ENCODE measurements at regions not wholly inside any gene's neighbourhood (a gene's known extent, or its start where the extent isn't known, plus 50 kb on each side); places are given as distances from the start of the nearest gene placed in this dataset.

DNA sequence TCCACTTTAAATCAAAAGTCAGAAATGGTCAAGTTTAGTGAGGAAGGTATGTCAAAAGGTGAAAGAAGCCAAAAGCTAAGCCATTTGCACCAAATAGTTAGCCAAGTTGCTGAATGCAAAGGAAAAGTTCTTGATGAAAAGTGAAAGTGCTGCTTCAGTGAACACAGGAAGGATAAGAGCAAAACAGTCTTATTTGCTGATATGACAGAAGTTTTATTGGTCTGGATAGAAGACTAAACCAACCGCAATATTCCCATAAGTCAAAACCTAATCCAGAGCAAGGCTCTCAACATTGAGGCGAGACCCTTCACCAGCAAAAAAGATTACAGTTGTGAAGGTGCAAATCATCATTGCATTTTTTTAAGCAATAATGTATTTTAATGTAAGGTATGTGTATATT is 496.5 kb upstream of the LRATD1 start:
- TF ChIP-seq, protein P1, sequence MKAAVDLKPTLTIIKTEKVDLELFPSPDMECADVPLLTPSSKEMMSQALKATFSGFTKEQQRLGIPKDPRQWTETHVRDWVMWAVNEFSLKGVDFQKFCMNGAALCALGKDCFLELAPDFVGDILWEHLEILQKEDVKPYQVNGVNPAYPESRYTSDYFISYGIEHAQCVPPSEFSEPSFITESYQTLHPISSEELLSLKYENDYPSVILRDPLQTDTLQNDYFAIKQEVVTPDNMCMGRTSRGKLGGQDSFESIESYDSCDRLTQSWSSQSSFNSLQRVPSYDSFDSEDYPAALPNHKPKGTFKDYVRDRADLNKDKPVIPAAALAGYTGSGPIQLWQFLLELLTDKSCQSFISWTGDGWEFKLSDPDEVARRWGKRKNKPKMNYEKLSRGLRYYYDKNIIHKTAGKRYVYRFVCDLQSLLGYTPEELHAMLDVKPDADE (IDR thresholded peaks at IDR 0.05): no peak
- TF ChIP-seq EZH2 (IDR thresholded peaks at IDR 0.05; ENCODE audit: low read depth, unreplicated experiment) (no peak), NANOG (IDR thresholded peaks at IDR 0.05; ENCODE audit: borderline replicate concordance) (no peak), POLR2AphosphoS5 (IDR thresholded peaks at IDR 0.05; ENCODE audit: low read depth) (no peak), ZNF331 (CRISPR knock-in tag; IDR thresholded peaks at IDR 0.05; ENCODE audit: low read depth) (no peak), CREB1 (CRISPR knock-in tag; IDR thresholded peaks at IDR 0.05; ENCODE audit: low read depth) (no peak), EZH2phosphoT487 (IDR thresholded peaks at IDR 0.05; ENCODE audit: unreplicated experiment) (no peak), JUNB (IDR thresholded peaks at IDR 0.05; ENCODE audit: unreplicated experiment) (no peak), ZNF114 (CRISPR knock-in tag; IDR thresholded peaks at IDR 0.05) (no peak), STAT1 (IDR thresholded peaks at IDR 0.05; ENCODE audit: unreplicated experiment) (no peak)
- TF ChIP-seq, protein P2, sequence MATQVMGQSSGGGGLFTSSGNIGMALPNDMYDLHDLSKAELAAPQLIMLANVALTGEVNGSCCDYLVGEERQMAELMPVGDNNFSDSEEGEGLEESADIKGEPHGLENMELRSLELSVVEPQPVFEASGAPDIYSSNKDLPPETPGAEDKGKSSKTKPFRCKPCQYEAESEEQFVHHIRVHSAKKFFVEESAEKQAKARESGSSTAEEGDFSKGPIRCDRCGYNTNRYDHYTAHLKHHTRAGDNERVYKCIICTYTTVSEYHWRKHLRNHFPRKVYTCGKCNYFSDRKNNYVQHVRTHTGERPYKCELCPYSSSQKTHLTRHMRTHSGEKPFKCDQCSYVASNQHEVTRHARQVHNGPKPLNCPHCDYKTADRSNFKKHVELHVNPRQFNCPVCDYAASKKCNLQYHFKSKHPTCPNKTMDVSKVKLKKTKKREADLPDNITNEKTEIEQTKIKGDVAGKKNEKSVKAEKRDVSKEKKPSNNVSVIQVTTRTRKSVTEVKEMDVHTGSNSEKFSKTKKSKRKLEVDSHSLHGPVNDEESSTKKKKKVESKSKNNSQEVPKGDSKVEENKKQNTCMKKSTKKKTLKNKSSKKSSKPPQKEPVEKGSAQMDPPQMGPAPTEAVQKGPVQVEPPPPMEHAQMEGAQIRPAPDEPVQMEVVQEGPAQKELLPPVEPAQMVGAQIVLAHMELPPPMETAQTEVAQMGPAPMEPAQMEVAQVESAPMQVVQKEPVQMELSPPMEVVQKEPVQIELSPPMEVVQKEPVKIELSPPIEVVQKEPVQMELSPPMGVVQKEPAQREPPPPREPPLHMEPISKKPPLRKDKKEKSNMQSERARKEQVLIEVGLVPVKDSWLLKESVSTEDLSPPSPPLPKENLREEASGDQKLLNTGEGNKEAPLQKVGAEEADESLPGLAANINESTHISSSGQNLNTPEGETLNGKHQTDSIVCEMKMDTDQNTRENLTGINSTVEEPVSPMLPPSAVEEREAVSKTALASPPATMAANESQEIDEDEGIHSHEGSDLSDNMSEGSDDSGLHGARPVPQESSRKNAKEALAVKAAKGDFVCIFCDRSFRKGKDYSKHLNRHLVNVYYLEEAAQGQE (IDR thresholded peaks at IDR 0.05; ENCODE audit: unreplicated experiment): no peak
- TF ChIP-seq, protein P3, sequence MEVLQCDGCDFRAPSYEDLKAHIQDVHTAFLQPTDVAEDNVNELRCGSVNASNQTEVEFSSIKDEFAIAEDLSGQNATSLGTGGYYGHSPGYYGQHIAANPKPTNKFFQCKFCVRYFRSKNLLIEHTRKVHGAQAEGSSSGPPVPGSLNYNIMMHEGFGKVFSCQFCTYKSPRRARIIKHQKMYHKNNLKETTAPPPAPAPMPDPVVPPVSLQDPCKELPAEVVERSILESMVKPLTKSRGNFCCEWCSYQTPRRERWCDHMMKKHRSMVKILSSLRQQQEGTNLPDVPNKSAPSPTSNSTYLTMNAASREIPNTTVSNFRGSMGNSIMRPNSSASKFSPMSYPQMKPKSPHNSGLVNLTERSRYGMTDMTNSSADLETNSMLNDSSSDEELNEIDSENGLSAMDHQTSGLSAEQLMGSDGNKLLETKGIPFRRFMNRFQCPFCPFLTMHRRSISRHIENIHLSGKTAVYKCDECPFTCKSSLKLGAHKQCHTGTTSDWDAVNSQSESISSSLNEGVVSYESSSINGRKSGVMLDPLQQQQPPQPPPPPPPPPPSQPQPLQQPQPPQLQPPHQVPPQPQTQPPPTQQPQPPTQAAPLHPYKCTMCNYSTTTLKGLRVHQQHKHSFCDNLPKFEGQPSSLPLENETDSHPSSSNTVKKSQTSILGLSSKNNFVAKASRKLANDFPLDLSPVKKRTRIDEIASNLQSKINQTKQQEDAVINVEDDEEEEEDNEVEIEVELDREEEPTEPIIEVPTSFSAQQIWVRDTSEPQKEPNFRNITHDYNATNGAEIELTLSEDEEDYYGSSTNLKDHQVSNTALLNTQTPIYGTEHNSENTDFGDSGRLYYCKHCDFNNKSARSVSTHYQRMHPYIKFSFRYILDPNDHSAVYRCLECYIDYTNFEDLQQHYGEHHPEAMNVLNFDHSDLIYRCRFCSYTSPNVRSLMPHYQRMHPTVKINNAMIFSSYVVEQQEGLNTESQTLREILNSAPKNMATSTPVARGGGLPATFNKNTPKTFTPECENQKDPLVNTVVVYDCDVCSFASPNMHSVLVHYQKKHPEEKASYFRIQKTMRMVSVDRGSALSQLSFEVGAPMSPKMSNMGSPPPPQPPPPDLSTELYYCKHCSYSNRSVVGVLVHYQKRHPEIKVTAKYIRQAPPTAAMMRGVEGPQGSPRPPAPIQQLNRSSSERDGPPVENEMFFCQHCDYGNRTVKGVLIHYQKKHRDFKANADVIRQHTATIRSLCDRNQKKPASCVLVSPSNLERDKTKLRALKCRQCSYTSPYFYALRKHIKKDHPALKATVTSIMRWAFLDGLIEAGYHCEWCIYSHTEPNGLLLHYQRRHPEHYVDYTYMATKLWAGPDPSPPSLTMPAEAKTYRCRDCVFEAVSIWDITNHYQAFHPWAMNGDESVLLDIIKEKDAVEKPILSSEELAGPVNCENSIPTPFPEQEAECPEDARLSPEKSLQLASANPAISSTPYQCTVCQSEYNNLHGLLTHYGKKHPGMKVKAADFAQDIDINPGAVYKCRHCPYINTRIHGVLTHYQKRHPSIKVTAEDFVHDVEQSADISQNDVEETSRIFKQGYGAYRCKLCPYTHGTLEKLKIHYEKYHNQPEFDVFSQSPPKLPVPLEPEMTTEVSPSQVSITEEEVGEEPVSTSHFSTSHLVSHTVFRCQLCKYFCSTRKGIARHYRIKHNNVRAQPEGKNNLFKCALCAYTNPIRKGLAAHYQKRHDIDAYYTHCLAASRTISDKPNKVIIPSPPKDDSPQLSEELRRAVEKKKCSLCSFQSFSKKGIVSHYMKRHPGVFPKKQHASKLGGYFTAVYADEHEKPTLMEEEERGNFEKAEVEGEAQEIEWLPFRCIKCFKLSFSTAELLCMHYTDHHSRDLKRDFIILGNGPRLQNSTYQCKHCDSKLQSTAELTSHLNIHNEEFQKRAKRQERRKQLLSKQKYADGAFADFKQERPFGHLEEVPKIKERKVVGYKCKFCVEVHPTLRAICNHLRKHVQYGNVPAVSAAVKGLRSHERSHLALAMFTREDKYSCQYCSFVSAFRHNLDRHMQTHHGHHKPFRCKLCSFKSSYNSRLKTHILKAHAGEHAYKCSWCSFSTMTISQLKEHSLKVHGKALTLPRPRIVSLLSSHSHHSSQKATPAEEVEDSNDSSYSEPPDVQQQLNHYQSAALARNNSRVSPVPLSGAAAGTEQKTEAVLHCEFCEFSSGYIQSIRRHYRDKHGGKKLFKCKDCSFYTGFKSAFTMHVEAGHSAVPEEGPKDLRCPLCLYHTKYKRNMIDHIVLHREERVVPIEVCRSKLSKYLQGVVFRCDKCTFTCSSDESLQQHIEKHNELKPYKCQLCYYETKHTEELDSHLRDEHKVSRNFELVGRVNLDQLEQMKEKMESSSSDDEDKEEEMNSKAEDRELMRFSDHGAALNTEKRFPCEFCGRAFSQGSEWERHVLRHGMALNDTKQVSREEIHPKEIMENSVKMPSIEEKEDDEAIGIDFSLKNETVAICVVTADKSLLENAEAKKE (CRISPR knock-in tag; IDR thresholded peaks at IDR 0.05): no peak
- TF ChIP-seq, protein P4, sequence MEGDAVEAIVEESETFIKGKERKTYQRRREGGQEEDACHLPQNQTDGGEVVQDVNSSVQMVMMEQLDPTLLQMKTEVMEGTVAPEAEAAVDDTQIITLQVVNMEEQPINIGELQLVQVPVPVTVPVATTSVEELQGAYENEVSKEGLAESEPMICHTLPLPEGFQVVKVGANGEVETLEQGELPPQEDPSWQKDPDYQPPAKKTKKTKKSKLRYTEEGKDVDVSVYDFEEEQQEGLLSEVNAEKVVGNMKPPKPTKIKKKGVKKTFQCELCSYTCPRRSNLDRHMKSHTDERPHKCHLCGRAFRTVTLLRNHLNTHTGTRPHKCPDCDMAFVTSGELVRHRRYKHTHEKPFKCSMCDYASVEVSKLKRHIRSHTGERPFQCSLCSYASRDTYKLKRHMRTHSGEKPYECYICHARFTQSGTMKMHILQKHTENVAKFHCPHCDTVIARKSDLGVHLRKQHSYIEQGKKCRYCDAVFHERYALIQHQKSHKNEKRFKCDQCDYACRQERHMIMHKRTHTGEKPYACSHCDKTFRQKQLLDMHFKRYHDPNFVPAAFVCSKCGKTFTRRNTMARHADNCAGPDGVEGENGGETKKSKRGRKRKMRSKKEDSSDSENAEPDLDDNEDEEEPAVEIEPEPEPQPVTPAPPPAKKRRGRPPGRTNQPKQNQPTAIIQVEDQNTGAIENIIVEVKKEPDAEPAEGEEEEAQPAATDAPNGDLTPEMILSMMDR (conservative IDR thresholded peaks at IDR 0.05; ENCODE audit: low read depth in 2 of 2): no peak
- peaks cover 9% of the 10 kb centered on the region for H3K4me1 ChIP-seq (ENCODE audit: insufficient read depth)
- peaks cover 5% of the 10 kb centered on the region; the same call in 1 of the 3 replicates for H3K9me3 Mint-ChIP-seq
- H3K27ac ChIP-seq (ENCODE audit: low read depth): no peak overlapping the region
- no peaks in the 10 kb centered on the region for H3K9me2 ChIP-seq (ENCODE audit: insufficient read depth)
- H3K36me3 ChIP-seq (ENCODE audit: insufficient read depth): no peaks in the 10 kb centered on the region
- no peak overlapping the region for H3K4me2 ChIP-seq
- no peaks in the 10 kb centered on the region for H3F3A ChIP-seq (replicated peaks; ENCODE audit: low read depth)
- H3K27me3 ChIP-seq (ENCODE audit: insufficient read depth): no peaks in the 10 kb centered on the region
- H3K79me2 ChIP-seq (replicated peaks; ENCODE audit: insufficient read depth): no peaks in the 10 kb centered on the region
- peaks cover 13% of the 10 kb centered on the region for H3K4me1 Mint-ChIP-seq
- no peaks in the 10 kb centered on the region for H3K27me3 Mint-ChIP-seq (ENCODE audit: insufficient read depth, low read depth, poor library complexity)
- no peak overlapping the region for H3K27ac Mint-ChIP-seq
- H3K36me3 Mint-ChIP-seq (ENCODE audit: low read depth): peaks cover 3% of the 10 kb centered on the region; the same call in 2 of the 3 replicates
- H2AFZ ChIP-seq: no peak overlapping the region
- DNase-seq (ENCODE audit: low spot score): no peak
- no peak for ATAC-seq
- no peaks in the 10 kb centered on the region for H4K20me1 ChIP-seq (replicated peaks; ENCODE audit: insufficient read depth)
- H3K4me3 Mint-ChIP-seq: no peak overlapping the region
- no peak overlapping the region for H3K4me3 ChIP-seq
